NCI-H2081 treated with DMSO at 0.1 percent for 48 hours (cell line): ENCODE measurements at regions not wholly inside any gene's neighbourhood (a gene's known extent, or its start where the extent isn't known, plus 50 kb on each side); places are given as distances from the start of the nearest gene placed in this dataset.

Experiments
- DNase-seq: peaks from one replicate; lab custom pipeline; 2025; lab: John Stamatoyannopoulos, UW

DNA sequence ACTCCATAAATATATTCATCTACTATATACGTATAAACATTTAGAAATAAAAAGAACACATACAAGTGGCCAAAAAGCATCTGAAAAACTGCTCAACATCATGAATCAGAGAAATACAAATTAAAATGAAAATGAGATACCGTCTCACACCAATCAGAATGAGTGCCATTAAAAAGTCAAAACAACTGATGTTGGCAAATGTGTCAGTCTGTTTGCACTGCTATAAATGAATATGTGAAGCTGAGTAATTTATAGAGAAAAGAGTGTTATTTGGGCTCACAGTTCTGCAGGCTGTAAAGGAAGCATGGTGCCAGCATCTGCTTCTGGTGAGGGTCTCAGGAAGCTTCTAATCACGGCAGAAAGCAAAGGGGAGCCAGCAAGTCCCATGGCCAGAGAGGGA, 620.3 kb upstream of the CCDC54 start:
- DNase-seq, result no peak

DNA sequence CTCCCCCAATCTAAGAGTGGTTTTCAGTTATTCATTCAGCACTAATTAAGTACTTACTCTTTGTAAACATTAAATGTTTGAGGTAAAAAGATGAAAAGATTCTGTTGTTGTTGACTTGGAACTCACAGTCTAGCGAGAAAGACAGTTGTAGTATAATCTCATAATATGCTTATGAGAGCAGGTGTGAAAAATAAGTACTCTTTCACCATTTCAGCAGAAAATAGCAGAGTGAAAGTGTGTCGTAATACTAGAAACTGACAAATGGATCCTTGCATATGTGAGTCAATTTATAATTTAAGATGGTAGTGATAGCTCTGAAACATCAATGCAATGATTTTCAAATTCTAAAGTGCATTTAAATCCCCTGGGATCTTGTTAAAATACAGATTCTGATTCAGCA, 618.8 kb upstream of the CCDC54 start:
- no peak for DNase-seq

DNA sequence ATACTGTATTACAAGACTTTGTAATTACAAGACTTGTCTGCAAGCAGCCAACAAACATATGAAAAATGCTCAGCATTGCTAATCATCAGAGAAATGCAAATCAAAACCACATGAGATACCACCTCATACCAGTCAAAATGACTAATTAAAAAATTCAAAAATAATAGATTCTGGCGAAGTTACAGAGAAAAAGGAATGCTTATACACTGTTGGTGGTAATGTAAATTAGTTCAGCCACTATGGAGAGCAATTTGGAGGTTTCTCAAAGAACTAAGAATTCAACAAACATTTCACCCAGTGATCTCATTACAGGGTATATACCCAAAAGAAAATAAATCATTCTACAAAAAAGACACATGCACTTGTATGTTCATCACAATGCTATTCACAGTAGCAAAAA, 617.5 kb upstream of the CCDC54 start:
- DNase-seq, result no peak

DNA sequence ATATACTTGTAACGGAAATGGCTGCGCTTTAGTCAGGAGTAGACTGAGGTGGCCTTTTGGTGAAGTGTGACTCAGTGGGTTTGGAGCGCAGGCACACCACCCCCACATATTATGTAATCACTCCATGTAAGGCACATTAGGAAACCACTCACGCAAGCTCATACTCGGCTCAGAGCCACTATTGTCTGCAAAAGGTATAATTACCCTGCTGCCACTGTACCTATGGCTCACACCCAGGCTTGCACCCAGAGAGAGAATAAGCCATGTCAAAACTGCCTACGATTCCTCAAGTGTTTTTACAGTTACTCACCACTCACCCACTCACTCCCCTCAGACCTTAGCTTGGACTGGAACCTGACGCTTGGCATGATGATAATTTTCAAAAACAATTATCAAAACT, 611.9 kb upstream of the CCDC54 start:
- DNase-seq, result no peak

DNA sequence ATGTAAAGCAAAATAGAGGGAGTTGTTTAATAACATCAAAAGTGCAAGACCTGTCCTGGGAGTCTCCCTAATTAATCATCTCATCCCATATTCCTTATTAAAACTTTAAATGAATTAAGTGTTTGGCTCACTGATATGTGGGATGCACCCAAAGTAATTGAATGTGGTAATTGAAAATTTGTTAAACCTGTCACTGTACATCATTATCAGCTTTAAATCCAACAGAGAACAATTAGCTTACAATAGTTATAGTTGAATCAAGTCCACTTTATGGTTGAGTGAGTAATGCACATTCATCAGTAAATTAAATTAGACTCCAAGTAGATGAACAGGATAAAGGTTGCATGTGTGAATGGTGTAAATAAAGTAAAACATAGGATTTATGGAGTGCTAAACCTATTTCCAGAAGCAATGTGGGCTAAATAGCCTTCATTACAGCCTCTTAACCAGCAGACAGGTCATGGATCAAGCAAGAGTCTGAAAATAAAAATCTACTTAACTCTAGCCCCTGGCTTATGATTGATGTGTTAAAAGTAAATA, 608.2 kb upstream of the CCDC54 start:
- DNase-seq, result no peak

DNA sequence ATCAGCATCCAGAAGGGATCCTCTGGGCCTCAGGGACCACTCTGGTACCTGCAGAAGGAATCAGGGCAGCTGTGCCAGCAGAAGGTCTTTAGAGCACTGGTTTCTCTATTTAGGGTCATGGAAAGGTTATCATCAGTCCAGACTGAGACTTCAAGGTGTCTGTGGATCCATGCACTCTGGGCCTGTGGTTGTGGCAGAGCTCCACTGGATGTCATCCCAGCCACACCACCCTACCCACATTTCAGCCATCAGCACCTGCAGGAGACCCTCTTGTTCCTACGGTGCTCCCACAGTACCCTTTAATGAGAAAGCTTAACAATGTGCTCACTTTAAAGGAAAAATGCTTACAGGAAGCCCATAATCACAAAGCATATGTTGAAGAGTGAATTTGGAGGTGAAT, 603.4 kb upstream of the CCDC54 start:
- DNase-seq, result no peak

DNA sequence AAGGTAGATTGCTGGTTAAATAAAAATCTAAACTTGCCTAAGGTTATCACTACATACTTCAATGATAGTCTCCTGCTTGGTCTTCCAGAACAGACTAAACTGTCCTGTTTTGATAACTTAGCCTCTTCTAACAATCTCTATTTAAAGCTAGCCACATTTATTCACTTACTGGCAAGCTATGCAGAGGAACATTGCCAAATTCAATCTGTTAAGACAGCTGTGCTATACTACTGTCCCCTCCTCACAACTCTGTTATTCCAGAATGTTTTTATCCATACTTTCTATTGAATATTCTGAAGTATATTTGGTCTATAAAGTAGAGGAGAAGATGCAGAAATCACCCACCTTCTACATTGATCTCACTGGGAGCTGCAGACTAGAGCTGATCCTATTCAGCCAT, 594.0 kb upstream of the CCDC54 start:
- DNase-seq, result no peak

DNA sequence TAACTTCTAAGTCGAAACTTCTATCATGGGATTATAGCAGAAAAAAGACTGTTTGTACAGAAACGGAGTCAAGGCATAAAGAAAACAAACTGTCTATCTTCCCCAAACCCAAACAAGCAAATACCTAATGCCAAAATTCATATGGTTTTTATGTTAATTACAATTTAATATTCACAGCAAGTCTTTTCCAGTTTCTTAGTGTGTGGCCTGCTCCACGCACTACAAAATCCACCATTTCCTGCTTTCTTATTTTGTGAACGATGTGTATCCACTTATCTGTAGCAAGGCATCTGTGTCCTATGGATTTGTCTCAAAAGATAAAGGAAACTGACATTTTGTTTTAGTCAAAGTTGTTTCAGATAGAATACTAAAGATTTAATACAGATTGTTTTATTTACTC, 588.0 kb upstream of the CCDC54 start:
- no peak for DNase-seq

DNA sequence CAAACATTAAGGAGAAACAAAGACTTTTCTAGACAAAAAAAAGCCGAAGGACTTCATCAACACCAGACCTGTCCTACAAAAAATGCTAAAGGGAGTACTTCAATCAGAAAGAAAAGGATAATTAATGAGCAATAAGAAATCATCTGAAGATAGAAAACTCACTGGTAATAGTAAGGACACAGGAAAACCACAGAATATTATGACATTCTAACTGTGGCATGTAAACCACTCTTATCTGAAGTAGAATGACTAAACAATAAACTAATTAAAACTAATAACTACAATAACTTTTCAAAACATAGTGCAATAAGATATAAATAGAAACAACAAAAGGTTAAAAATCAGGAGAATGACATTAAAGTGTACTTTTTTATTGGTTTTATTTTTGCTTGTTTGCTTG, 584.5 kb upstream of the CCDC54 start:
- no peak for DNase-seq

DNA sequence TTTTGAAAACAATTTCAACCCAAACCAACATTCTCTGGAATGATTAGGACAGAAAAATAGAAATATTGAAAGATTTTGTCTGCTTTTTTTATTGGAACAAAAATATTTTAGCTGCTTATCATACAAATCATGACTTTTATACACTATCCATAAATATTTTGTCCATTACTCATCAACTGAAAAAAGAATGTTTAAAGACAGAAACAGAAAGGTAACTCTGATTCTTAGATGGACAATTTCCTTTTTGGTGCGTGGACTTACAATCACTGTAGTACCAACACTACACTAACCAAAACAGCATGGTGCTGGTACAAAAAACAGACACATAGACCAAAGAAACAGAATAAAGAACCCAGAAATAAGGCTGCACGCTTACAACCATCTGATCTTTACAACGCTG, 582.8 kb upstream of the CCDC54 start:
- DNase-seq, result no peak

DNA sequence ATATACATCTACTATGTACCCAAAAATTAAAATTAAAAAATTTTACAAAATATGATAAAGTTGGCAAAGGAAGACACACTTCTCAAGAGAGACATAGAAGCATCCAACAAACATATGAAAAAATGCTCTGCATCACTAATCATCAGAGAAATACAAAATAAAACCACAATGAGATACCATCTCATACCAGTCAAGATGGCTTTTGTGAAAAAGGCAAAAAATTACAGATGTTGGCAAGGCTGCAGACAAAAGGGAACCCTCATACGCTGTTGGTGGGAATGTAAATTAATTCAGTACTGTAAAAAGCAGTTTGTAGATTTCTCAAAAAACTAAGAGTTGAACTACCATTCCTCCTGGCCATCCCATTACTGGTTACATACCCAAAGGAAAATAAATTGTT, 581.7 kb upstream of the CCDC54 start:
- DNase-seq, result no peak

DNA sequence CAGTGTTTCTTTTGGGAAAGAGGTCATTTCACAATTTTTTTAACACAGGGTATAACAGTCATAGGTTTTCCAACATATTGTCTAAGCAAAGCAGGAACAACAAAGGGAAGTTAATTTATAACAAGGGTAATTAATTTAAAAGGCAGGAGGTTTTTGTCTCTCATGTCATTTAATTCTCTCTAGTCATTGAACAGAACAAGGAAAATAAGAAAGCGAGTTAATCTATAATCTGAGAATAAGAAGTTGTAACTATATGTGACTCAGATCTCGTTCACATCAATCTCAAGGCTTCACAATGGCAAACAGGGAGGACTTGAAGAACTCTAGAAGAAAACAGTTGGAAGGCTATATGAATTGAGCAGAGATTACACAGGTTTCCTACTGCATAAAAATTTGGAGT, 579.8 kb upstream of the CCDC54 start:
- no peak for DNase-seq

DNA sequence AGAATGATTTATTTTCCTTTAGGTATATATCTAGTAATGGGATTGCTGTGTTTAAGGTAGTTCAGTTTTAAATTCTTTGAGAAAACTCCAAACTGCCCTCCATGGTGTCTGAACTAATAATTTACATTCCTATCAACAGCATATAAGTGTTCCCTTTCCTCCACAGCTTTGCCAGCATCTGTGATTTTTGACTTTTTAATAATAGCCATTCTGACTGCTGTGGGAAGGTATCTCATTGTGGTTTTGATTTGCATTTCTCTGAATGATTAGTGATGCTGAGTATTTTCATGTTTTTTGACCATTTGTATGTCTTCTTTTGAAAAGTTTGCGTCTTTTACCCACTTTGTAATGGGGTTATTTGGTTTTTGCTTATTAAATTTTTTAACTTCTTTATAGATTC, 571.6 kb upstream of the CCDC54 start:
- DNase-seq, result no peak

DNA sequence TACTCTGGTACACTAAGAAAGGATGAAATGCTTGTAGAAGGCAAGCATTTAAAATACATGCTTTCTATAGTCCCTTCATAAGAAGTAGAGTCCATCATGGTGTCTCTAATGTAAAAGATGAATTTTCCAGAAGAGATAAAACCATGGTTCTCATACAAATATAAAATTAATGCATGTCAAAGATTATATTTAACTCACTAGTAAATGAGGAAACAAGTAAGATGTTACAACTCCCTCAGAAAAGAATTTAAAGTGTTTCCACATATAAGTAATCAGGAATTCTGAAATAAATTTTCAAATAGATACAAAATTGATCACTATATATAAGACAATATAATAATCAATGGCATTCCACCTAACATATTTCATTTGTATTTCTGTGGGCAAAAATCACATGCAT, 570.3 kb upstream of the CCDC54 start:
- no peak for DNase-seq

DNA sequence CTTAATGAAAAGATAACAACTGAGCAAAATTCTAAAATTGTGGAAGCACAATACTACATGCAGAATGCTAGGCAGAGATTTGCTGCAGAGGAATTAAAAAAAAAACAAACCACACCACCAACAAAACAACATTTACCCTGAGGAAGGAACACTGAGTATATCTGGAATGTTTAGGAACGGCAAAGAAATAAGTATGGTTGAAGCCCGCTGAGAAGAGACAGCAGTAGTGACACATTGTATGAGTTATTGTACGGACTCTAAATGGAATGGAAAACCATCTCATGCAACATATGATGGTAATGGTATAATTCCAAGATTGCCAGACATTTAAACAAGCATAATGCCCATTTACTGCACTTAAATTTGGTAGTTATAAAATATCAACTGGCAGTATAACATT, 568.2 kb upstream of the CCDC54 start:
- DNase-seq, result no peak

DNA sequence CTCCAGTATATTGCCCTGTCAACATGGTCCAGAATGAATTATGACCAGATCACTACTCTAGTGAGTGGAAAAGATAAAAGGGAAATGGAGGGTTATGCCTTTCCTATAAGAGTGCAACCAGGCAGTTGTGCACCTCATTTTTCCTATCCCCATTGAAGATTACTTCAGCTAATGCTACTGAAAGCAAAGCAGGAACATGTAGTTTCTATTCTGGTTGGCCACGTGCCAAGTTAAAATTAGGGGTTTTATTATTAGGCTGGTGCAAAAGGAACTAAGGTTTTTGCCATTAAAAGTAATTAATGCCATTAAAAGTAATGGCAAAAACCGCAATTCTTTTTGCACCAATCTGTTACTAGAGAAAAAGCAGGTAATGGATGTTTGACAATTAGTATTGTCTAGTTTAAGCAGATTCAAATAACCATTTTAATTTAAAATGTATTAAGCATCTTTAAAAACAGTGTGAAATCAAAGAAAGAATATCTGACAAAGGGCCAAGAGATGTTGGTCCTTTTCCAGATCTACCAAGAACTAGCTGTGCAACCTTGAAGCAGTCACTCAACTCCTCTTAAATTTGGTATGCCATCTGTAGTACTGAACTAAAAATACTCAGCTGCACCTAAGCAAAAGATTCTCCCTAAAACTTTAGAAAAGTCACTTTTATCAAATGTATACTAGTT, 567.5 kb upstream of the CCDC54 start:
- no peak for DNase-seq

DNA sequence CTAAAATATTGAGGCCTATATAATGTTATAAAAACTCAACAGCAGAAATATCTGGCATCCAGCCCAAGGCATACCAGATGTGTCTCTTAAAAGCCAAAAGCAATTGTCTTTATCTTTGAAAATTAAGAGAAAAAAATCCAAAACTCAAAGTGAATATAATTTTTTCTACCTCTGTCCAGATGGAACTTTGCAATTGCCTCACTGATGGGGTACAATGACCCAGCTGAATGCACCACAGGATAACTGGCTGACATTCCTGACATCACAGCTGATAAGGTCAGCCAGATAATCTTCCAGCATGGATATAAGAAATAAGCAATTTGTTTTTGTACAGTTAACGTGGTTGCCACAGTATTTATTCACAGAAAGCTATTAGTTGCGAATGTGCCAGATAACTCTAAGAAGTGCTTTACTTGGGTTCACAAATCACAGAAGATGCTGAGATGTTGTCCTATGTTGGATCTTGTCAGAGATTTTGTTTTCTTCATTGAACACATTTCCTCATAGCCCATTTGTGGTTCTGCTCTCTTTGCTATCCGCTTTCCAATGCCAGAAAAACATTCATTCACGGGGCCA, 566.9 kb upstream of the CCDC54 start:
- DNase-seq, result no peak

DNA sequence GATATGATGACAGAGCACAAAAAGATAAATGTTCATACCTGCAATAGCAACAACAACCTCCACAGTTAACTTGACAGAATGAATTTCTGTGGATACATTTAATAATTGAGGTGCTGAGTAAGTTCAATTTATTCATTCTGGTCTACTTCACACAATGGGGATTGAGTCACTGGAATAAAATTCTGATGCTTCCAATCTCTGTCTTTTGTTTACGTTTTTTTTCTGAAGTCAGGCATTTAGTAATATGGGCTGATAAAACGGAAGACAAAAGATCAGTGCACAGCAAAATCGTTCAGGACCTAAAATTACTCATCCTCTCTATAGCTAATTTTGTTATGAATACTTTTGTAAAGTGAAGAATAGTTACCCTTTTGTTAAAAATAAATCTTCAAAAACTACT, 565.9 kb upstream of the CCDC54 start:
- DNase-seq, result no peak

DNA sequence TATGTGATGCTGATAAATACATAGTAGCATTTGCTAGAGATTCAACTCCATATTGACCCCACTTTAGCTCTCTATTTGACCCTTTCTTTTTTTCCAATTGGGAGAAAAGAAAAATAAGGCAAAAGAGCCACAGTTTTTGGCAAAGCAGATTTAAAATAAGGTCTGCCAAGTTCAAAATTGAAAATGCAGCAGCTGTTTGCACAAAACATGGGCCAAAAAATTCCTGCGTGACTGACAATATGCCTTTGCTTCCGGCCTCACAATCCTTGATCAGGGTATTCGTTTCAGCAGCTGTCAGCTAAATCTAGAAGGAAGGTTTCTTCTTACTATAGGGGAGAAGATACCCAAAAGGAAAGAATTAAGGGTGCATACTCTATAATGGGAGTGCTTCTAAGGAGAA, 563.5 kb upstream of the CCDC54 start:
- no peak for DNase-seq

DNA sequence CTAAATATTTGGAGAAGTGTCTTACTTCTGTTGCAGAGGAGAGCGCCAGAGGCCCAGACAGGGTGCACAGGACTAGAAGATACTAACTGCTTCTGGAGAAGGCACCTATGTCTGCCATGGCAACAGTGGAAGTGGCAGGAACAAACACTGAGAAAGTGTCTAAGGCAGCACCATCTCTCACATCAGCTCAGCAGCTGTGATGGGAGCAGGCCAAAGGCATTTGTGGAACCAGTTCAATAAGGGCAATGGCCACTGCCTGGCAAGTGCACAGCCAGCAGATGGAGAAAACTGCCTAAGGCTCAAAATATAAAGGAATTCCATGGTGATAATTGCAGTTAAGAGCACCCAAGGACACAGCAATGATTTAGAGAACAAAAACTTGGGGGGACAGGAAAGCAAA, 563.0 kb upstream of the CCDC54 start:
- no peak for DNase-seq

DNA sequence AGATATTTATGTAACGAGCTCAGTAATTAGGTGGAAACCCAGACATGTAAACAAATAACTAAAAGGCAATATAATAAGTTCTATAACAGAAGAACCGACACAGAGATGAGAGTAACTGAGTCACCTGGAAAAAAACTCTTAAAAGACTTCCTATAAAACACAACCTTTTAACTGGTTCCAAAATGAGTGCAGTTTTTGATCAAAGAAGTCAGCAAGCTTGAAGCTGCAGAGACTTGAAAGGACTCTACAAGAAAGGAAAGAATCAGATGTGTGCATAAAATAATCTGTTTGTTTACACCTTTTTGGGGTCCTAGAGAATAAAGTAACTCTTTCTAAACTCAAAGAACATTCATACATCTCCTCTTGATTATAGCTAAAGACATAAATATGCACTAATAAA, 560.4 kb upstream of the CCDC54 start:
- no peak for DNase-seq

DNA sequence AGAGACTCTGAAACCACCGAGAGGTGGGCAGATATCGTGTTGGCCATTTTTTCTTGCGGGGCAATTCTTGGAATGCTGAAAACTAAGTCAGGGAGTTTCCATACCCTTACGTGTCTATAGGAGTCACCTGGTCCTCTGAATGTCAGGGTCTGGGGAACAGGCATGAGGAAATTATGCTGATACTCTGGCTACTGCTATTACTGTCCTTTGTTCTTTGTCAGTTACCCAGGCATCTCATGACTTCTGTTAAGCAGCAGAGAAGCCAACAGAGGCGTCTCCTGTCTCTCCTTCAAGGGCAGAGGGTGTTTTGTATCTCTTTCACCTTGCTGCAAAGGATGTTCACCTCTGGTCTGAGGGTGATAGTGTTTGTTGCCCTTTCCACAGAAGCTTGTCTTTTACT, 559.5 kb upstream of the CCDC54 start:
- no peak for DNase-seq

DNA sequence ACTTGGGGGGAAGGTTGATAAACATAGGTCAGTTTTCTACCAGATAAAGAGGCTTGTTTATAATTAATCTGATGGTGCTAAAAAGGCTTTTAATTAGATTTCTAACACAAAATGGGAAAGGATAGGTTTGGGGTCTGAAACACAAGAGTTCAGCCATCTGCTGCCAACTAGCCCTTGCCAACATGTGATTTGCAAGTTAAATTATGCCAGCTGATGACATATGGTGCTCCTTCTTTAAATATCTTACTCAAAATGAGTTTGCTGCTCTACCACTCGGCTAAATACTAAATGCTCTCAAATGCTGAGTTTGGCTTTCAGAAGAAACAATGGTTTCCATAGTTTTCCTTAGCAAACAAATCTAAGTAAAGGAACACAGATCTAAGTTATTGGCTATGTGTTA, 557.8 kb upstream of the CCDC54 start:
- no peak for DNase-seq

DNA sequence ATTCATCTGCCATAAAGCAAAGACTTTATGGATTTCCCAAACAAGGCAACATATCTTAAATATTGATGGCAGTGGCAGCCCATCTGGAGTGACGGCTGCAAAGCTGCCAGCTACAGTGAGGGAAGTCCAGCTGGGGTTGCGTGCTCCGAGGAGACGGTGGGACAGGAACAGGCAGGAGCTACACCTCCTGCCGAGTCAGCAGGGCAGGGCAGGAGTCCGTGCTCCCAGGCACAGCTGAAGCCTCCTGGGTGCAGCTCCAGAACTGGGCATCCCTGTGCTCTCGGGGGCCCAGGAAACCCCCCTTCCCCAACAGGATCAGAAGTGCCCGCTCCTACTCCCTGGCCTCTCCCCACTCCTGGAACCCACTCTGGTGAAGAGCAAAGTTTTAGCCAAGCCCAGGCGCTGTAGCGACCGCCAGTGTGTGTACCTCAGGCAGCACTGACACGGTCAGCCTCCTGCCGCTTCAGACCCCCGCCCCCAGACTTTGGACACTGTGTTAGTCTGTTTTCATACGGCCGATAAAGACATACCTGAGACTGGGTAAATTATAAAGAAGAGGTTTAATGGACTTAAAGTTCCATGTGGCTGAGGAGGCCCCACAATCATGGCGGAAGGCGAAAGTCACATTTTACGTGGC, 556.4 kb upstream of the CCDC54 start:
- DNase-seq, result no peak
